DMS 273 (cell line): ENCODE measurements at regions not wholly inside any gene's neighbourhood (a gene's known extent, or its start where the extent isn't known, plus 50 kb on each side); places are given as distances from the start of the nearest gene placed in this dataset.

Experiments used
- DNase-seq: peaks from one replicate; lab custom pipeline; 2025; ENCODE audit not compliant: unreplicated experiment; lab: John Stamatoyannopoulos, UW

- DNase-seq: no peak
These were observed 378.3 kb upstream of the SALL3 start for GRCh38 chr18:78601349-78601748.

GRCh38 chr18:78601923-78602322, 377.7 kb upstream of the SALL3 start:
- no peak for DNase-seq

GRCh38 chr18:78602430-78602829, 377.2 kb upstream of the SALL3 start:
- no peak for DNase-seq

GRCh38 chr18:78603102-78603983, 376.3 kb upstream of the SALL3 start:
- no peak for DNase-seq

GRCh38 chr18:78605255-78605654, 374.4 kb upstream of the SALL3 start:
- no peak for DNase-seq

- no peak for DNase-seq
These were observed 372.4 kb upstream of the SALL3 start for GRCh38 chr18:78607221-78607620.

GRCh38 chr18:78607784-78608183, 371.8 kb upstream of the SALL3 start:
- DNase-seq: no peak

- no peak for DNase-seq
These were observed 369.4 kb upstream of the SALL3 start for GRCh38 chr18:78610179-78610578.

GRCh38 chr18:78611201-78611800, 368.3 kb upstream of the SALL3 start:
- no peak for DNase-seq

- DNase-seq: no peak
These were observed 367.7 kb upstream of the SALL3 start for GRCh38 chr18:78611869-78612268.

GRCh38 chr18:78612318-78612717, 367.3 kb upstream of the SALL3 start:
- no peak for DNase-seq

- DNase-seq: no peak
These were observed 366.8 kb upstream of the SALL3 start for GRCh38 chr18:78612801-78613200.

GRCh38 chr18:78618726-78619125, 360.9 kb upstream of the SALL3 start:
- DNase-seq: no peak

- DNase-seq: no peak
These were observed 359.8 kb upstream of the SALL3 start for GRCh38 chr18:78619854-78620253.

- DNase-seq: no peak
These were observed 359.3 kb upstream of the SALL3 start for GRCh38 chr18:78620326-78620725.

GRCh38 chr18:78621141-78621755, 358.4 kb upstream of the SALL3 start:
- DNase-seq: no peak

GRCh38 chr18:78622251-78622906, 357.2 kb upstream of the SALL3 start:
- no peak for DNase-seq

- no peak for DNase-seq
These were observed 356.6 kb upstream of the SALL3 start for GRCh38 chr18:78622907-78623541.

GRCh38 chr18:78624646-78625279, 354.9 kb upstream of the SALL3 start:
- no peak for DNase-seq

- DNase-seq: no peak
These were observed 353.8 kb upstream of the SALL3 start for GRCh38 chr18:78625847-78626246.
